Ramos (cell line): ENCODE measurements at regions not wholly inside any gene's neighbourhood (a gene's known extent, or its start where the extent isn't known, plus 50 kb on each side); places are given as distances from the start of the nearest gene placed in this dataset.

ENCODE experiments used
- in situ Hi-C: fragments of 300-500 bp; cut with MboI; formaldehyde crosslinking; loops from one replicate; pipeline ENCODE4 v1.14.3; 2022; ENCODE audit warnings: low sequenced_read_pairs; ENCODE audit not compliant: unreplicated experiment

DNA sequence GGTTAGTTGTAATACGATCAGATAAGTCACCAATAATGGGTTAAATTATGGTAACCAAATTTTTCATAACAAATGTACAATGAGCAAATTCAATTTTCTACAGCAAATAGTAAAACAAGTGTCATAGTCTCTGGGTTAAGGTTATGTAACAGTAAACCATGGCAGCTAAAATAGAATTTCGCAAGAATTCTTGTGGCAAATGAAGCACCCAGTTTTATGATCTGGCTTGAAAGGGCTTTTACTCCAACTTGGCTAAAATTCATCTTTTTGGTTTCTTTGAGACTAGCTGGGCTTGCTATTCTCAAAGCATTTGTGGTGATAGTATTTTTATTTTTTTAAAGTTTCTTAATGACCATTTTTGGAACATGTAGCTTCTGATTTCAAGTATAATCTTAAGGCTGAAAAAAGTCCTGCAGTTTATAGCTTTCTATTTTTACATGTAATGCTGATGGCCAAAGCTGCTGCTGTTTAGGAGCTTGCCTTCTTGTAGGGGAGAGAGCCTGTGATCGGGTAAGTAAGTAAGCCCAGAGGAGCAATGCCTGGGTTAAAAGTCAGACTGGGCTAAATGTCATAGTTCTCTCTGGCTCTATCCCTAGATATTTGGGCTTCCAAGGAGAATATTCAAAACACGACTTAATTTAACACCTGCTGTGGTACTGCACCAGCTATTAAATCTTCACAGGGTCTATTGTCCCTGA, 55.5 kb upstream of the SYPL1 start:
- in situ Hi-C loops: loop anchor here (5.0 to 10.0 kb wide), 2 partner anchors 235 to 503 kb away; no protein-coding TSS in a partner anchor

- in situ Hi-C loops: loop anchor here (5.0 to 10.0 kb wide), 2 partner anchors 234 to 502 kb away; no protein-coding TSS in a partner anchor
Observed at GRCh38 chr7:106166651-106167342, 54.7 kb upstream of the SYPL1 start.

DNA sequence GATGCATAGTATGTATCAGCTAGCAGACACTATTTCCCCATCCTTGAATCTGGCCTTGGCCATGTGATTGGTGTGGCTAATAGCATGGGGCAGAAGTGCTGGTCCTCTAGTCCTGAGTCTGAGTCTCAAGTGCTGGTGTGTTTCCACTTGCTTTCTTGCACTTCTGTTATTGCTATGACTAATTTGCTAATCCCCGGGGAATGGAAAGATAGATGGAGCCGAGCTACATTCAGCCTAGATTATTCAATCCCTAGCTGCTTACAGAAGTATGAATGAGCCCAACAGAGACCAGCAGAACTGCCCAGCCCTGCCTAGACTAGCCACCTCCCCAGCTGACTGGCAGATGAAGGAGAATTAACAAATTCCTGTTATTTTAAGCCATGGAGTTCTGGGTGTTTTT, 53.2 kb upstream of the SYPL1 start:
- in situ Hi-C loops: loop anchor here (5.0 to 10.0 kb wide), 2 partner anchors 233 to 501 kb away; no protein-coding TSS in a partner anchor

- in situ Hi-C loops: loop anchor here (10.0 kb wide), 1 partner anchor 498 kb away; no protein-coding TSS in a partner anchor
Observed at GRCh38 chr7:106163257-106163656, 51.1 kb upstream of the SYPL1 start.
